GM12875 (cell line): ENCODE measurements at regions not wholly inside any gene's neighbourhood (a gene's known extent, or its start where the extent isn't known, plus 50 kb on each side); places are given as distances from the start of the nearest gene placed in this dataset.

Experiments
- H3K4me3 ChIP-seq: one replicate; pipeline ENCODE4 v1.5.1; 2011; ENCODE audit warnings: low read depth, low read length, control low read depth
- CTCF ChIP-seq: IDR thresholded peaks from 2 replicates; pipeline ENCODE4 v1.5.1; 2011; ENCODE audit warnings: low read depth, mild to moderate bottlenecking, control low read depth, inconsistent platforms, low read length, moderate library complexity, borderline replicate concordance; ENCODE audit not compliant: insufficient read depth

- TF ChIP-seq CTCF = no peak
- H3K4me3 ChIP-seq = no peak overlapping the region
Measured at GRCh38 chr14:98259881-98260280, 1012.1 kb downstream of the BCL11B start.

- no peak for TF ChIP-seq CTCF
Measured at GRCh38 chr14:98262566-98262965, 1009.4 kb downstream of the BCL11B start.

GRCh38 chr14:98269533-98269932 is 1002.5 kb downstream of the BCL11B start:
- no peak for TF ChIP-seq CTCF
- no peak overlapping the region for H3K4me3 ChIP-seq

More at GRCh38 chr14:98262566-98262965, 1009.4 kb downstream of the BCL11B start:
- H3K4me3 ChIP-seq = no peak overlapping the region

GRCh38 chr14:98270201-98270600 is 1001.8 kb downstream of the BCL11B start:
- no peak overlapping the region for H3K4me3 ChIP-seq
- no peak for TF ChIP-seq CTCF

GRCh38 chr14:98274596-98274995 is 997.4 kb downstream of the BCL11B start:
- TF ChIP-seq CTCF = no peak

GRCh38 chr14:98278800-98279199 is 993.2 kb downstream of the BCL11B start:
- no peak for TF ChIP-seq CTCF
- no peak overlapping the region for H3K4me3 ChIP-seq

More at GRCh38 chr14:98274596-98274995, 997.4 kb downstream of the BCL11B start:
- no peak overlapping the region for H3K4me3 ChIP-seq

- H3K4me3 ChIP-seq = no peak overlapping the region
- TF ChIP-seq CTCF = no peak
Measured at GRCh38 chr14:98280436-98280835, 991.6 kb downstream of the BCL11B start.
